ENCODE measurements at regions not wholly inside any gene's neighbourhood (a gene's known extent, or its start where the extent isn't known, plus 50 kb on each side); places are given as distances from the start of the nearest gene placed in this dataset.
"Not testable (repeated sequence)": the region's sequence is repeated elsewhere in the genome, so short reads cannot be mapped to it uniquely, and the experiment has no call there.

DNA sequence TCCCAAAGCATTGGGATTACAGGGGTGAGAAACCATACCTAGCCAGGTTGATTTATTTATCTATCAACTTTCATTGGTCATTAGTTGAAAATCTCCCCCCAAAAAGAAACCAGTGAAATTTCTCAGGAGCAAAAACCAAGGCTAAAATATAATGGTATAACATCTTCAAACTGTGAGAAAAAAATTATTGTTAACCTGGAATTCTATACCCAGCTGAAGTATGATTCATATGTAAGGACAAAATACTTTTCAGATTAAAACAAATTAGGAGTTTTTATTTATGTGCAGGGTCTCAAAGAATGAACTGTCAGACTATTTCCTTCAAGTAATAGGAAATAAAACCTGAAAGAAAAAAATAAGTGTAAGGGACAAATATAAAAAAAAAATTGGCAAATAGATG lies 1053.9 kb downstream of the UQCRFS1 start:
- no peak for DNase-seq (ENCODE audit: extremely low read depth in 1 of 2, low read depth in 1 of 2)

DNA sequence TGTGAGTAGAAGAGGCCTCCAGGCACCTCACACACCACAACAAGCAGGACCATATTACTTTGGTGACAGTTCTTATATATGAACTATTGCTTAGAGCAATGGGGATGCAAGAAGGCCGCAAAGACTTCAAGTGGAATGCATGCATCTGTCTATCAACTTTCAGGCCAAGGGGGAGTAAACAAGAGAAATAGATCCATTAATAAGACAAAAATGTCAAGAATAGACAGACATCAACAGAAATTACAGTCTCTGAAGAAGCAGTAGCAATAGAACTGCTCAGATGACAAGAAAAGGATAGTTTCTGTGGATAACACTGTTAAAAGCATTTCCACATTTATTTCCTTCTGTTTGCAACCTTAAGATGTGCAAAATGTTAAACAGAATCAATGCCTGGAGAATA lies 1057.7 kb downstream of the UQCRFS1 start:
- DNase-seq (ENCODE audit: extremely low read depth in 1 of 2, low read depth in 1 of 2) = no peak

DNA sequence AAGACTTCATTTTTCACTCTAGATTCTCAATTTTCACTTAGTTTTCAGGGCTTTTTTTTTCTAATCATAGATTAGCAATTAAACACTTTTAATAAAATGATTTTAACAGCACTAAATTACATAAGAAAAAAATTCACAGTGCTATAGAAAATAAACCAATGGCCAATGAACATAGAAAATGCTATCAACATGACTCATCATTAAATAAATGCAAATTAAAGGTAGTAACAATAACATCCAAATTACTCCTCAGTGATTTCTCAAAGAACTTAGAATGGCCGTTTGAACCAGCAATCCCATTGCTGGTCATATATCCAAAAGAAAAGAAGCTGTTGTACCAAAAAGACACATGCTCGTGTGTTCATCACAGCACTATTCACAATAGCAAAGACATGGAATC lies 1058.9 kb downstream of the UQCRFS1 start:
- no peak for DNase-seq (ENCODE audit: extremely low read depth in 1 of 2, low read depth in 1 of 2)

DNA sequence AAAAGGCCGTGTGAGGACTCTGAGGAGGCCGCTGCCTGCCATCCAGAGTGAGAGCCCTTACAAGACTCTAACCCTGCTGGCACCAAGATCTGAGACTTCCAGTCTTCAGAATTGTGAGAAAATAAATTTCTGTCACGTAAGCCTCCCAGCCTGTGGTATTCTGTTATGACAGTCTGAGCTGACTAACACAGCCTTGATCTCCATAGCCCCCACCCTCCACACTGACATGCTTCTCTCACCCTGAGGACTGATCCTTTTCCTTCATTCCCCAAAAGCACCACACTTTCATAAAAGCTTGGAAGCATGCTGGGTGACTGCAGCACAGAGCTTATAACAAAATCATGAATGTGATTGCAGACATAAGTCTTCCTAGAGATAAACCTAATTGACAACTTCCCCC lies 1059.8 kb downstream of the UQCRFS1 start:
- DNase-seq (ENCODE audit: extremely low read depth in 1 of 2, low read depth in 1 of 2) = no peak

DNA sequence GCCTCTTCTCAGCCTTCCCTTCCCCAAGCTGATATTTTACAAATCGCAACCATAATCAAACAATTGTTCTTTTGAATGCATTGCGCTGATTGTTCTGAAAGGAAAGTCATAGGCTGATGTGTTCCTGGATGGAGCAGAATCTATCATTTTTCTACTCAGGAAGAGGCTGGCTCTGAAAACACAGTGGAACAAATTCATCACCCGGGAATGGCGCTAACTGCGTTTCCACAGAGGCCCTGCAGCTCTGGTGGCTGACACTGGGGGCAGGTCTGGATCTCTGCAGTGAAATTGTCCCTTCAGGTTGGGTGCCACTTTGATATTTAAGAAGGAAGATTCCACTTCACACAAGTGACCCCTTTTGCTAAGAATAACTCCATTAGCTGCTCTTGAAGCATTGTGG lies 1060.8 kb downstream of the UQCRFS1 start:
- DNase-seq (ENCODE audit: extremely low read depth in 1 of 2, low read depth in 1 of 2) = no peak

DNA sequence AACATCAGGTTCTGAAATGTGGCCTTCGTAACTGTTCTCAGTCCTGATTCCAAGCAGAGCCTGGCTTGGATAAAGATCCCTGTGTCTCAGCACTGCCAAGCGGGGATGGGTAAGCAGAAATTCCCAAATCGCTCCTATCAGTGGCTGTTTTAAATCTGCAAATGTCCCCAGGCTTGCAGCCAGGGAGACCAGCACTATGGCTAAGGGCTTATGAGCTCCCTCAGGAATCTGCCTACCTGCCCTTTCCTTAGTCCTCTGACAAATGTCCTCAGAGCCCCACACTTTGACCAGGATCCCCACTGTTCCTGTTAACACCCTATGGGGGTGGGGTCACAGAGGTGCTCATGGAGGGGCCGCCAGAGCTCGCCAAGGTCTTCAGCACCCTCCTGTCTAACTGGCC lies 1062.8 kb downstream of the UQCRFS1 start:
- no peak for DNase-seq (ENCODE audit: extremely low read depth in 1 of 2, low read depth in 1 of 2)

DNA sequence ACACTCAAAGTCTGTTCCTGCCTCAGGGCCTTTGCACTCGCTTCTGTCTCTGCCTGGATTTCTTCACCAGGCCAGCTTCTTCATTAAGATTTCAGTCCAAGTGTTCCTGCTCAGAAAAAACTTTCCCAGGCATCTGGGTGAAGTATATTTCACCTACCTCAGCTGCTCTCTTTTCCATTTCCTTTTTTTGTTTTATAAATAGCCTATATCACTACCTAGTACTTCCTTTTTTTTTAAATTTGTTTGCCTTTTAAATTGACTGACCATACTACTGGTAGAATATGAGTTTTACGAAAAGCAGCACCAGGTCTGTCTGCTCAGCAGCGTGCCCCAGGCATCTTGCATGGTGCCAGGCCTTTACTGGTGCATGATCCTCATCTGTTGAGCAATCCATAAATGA lies 1064.4 kb downstream of the UQCRFS1 start:
- no peak for DNase-seq (ENCODE audit: extremely low read depth in 1 of 2, low read depth in 1 of 2)

DNA sequence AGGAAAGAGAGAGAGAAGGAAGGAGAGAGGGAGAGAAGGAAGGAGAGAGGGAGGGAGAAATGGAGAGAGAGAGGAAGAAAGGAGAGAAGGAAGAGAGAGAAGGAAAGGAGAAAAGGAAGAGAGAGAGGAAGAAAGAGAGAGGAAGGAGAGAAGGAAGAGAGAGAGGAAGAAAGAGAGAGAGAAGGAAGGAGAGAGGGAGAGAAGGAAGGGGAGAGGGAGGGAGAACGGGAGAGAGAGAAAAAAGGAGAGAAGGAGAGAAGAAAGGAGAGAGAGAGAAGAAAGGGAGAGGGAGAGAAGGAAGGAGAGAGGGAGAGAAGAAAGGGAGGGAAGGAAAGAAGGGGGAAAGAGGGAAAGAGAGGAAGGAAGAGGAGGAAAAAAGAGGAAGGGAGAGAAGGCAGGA lies 1070.7 kb downstream of the UQCRFS1 start:
- no peak for DNase-seq (ENCODE audit: extremely low read depth in 1 of 2, low read depth in 1 of 2)

DNA sequence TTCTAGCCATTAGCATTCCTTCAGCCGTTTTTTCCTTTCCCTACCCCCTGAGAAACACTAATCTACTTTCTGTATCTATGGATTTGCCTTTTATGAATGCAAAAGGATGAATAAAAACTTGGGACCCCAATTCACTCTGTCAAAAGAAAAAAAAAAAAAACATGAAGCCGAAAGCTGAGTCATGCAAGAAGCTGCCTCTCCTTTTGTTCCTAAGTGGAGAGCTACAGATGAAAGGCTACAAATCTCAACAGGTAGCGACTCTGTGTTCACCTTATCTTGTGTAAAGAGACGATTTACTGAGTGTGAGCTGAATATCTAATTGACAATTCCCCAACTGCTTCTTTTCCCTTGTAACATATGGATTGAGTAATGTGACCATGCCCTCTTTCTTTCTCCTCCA lies 1072.8 kb downstream of the UQCRFS1 start:
- no peak for DNase-seq (ENCODE audit: extremely low read depth in 1 of 2, low read depth in 1 of 2)

DNA sequence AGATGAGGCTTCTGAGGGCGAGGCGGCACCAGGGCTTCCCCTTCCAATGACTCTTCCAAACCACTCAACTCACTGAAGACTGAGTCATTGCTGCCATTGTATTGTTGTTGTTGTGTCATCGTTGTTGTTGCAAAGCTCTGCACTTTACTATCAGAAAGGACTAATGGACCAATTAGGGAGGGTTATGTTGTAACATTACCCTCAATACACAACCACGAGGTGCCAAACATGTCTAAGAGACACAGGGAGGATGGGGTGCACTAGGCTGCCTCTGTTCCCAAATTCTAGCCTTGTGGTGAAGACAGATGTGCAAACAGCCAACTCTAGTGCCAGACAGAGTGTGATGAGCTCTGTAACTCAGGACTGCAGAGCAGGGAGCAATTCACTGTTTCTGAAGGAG lies 1075.2 kb downstream of the UQCRFS1 start:
- DNase-seq (ENCODE audit: extremely low read depth in 1 of 2, low read depth in 1 of 2) = no peak

DNA sequence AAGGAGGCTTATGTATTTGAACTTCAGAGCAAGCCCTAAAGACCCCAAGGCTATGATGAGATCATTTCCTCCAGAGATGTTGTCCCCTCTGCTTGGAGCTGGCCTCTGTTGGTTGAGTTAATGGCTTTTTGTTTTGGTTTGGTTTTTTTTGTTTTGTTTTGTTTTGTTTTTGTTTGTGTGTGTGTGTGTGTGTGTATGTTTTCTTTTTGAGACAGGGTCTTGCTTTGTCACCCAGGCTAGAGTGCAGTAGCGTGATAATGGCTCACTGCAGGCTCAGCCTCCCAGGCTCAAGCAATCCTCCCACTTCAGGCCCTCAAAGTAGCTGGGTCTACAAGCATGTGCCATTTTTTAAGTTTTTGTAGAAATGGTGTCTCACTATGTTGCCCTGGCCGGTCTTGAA lies 1076.2 kb downstream of the UQCRFS1 start:
- no peak for DNase-seq (ENCODE audit: extremely low read depth in 1 of 2, low read depth in 1 of 2)

DNA sequence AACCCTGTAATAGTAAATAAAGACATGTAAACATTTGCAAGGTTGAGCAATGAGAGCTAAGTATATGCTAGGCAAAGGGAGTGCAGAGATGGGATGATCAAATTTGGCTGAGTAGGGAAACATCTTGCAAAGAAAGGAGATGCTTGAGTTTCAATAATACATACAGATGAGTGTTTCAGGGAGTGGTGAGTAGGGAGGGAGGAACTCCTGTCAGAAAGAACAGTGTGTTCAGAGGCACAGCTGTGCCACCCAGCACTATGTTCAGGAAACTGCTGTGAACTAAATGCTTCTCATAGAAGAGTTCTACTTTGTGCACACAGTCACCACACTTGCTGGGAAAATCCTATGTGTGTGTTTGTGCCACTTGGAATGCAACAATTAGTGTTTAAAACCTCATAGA lies 1077.1 kb downstream of the UQCRFS1 start:
- no peak for DNase-seq (ENCODE audit: extremely low read depth in 1 of 2, low read depth in 1 of 2)

DNA sequence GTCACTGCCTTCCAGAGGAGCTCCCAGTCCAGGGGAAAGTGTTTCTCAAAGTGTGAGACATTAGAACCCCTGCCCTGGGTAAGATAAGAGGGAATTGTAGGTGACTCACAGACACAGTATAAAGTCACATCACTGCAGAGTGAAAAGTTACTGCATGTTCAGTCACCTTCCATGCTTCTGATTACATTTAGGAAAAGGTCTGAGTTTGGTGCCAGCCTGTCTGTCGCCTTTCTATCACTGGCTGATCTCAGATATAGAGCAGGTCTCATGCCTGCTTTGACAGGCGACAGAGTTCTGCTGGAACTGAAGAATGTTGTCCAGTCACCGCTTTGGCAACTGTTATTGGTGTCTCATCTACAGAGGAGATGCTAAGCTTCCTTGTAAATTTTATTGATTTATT lies 1078.6 kb downstream of the UQCRFS1 start:
- DNase-seq (ENCODE audit: extremely low read depth in 1 of 2, low read depth in 1 of 2) = no peak

DNA sequence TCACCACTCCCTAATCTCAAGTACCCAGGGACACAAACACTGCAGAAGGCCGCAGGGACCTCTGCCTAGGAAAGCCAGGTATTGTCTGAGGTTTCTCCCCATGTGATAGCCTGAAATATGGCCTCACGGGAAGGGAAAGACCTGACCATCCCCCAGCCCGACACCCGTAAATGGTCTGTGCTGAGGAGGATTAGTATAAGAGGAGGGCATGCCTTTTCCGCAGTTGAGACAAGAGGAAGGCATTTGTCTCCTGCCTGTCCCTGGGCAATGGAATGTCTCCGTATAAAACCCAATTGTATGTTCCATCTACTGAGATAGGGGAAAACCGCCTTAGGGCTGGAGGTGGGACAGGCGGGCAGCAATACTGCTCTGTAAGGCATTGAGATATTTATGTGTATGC lies 1082.1 kb downstream of the UQCRFS1 start:
- not testable (repeated sequence) for DNase-seq (ENCODE audit: extremely low read depth in 1 of 2, low read depth in 1 of 2)

DNA sequence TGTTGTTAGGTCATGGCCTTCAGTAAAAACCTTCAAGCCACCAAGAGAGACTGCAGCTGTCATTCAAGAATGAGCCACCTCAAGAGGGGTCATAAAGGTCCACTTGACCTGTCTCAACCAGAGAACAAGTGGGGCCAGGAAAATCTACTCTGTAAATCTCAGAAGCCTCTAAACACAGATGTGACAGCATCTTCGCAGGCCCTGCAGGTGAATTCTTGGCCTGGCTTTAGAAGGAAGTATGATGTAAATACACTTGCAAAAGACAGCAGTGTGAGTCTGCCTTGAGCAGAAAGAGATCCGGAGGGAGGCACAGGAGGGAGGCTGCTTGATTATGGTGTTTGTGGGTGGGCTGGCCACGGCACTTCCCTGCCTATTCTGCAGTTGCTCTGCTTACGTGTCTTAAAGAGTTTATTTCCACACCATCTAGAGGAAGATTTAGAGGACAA lies 1082.9 kb downstream of the UQCRFS1 start:
- DNase-seq (ENCODE audit: extremely low read depth in 1 of 2, low read depth in 1 of 2) = no peak

DNA sequence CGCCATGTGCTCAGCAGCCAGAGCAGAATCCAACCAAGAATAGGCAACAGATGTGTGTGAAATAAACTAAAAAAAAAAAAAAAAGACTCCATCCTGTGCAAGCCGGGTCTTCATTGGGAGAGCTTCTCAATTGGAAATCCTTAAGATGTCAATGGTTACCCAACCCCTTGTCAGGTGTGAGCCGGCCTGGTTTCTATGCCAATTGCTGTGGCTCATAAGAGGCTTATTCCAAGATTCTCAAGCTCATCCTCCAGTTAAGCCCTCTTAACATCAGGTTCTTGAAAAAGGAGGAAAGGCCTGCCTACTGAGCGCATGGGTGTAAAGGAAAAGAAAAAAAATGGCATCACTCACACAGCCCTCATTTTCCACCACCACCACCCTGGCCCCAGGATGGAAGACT lies 1084.6 kb downstream of the UQCRFS1 start:
- DNase-seq (ENCODE audit: extremely low read depth in 1 of 2, low read depth in 1 of 2) = no peak

DNA sequence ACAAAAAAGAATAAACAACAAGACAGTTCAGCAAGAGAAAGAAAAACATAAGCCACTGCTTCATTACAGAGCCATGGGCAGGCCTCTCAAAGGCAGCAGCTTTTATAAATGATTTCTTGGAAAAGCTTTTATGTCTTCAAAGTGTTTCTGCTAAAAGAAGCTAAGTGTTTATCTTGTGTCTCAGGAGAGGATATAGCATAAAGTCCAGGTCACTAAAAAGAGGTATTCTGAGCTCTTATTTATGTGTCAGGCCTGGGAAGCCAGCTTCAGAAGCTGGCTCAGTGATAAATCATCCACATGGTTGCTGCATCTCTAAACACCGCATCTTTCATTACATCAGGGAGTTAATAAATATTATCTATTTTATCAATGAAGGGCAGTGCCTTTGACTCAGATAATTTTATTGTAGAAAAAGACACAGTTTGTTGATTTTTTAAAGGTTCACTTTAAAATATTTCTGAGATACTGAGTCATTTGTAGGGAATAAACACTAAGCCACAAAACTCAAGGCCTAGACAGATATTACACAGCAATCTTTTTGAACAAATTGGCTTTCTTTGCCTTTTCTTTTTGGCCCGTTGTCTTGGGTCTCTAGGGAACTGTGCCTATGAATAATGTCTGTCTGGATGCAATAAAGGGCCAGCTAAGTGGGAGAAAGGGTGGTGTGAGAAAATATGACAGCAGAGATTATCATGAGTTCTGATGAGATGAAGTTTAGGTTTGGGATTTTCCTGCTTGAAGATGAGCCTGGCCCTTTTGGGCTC lies 1086.6 kb downstream of the UQCRFS1 start:
- no peak for DNase-seq (ENCODE audit: extremely low read depth in 1 of 2, low read depth in 1 of 2)

DNA sequence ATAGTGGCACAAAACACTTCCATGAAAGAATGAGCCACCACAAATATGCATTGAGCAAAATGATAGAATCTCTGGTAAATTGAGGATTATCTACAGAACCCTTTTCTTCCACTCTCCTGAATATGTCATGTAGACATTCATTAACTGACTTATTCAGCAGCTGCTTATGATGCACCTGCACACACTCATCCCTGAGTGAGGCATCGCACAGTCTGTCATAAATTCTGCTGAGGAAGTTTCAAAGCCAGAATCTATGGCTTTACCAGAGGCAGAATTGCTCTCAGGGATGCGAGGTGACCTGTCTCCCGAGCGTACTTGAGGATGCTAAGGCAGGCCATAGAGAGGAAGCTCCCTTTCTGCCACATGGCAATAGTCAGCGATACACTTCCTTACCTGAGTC lies 1090.2 kb downstream of the UQCRFS1 start:
- no peak for DNase-seq (ENCODE audit: extremely low read depth in 1 of 2, low read depth in 1 of 2)

DNA sequence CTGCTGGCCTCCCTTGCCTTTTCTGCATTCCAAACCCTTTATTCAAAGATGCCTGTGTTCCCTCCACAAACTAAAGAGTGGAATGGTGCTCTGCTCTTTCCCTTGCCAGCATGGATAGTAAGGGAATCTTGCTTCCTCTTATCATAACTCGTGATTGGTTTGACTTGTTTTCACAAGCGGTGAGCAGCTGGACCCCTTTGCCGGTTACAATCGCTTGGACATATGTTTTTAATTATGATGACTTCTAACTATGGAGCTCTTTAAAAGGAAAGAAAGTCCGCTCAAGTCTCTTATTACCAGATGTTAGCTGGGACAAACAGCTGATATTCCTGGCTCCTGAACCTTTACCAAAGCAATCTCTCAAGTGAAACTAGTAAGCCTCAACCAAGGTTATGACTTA lies 1094.7 kb downstream of the UQCRFS1 start:
- DNase-seq (ENCODE audit: extremely low read depth in 1 of 2, low read depth in 1 of 2) = no peak

DNA sequence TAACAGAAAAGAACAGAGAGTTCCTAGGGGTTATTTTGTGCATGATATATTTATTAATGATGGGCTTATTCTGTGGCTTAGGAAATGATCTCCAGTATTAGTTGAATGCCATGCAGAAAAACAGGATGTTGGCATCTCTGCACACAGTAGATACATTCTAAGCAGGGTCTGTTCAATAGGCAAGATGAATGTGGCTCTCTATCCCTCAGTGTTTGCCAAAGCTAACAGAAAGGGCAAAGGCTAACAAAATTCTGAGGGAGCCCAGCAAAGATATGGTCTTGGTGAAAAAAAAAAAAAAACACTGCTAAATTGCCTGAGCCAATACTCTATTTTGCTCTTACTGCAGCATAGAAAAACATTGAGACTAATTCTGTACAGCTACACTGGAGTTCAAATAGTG lies 1095.8 kb downstream of the UQCRFS1 start:
- DNase-seq (ENCODE audit: extremely low read depth in 1 of 2, low read depth in 1 of 2) = no peak

DNA sequence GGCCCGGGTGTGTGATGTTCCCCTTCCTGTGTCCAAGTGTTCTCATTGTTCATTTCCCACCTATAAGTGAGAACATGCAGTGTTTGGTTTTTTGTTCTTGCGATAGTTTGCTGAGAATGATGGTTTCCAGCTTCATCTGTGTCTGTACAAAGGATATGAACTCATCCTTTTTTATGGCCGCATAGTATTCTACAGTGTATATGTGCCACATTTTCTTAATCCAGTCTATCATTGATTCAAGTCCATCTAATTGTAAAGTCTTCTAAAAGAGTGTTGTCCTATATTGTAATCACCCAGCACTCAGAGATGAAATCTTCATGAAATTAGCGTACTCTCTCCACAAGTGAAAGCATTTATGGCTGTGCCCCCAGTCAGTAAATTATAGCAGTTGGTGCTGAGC lies 1096.6 kb downstream of the UQCRFS1 start:
- not testable (repeated sequence) for DNase-seq (ENCODE audit: extremely low read depth in 1 of 2, low read depth in 1 of 2)

DNA sequence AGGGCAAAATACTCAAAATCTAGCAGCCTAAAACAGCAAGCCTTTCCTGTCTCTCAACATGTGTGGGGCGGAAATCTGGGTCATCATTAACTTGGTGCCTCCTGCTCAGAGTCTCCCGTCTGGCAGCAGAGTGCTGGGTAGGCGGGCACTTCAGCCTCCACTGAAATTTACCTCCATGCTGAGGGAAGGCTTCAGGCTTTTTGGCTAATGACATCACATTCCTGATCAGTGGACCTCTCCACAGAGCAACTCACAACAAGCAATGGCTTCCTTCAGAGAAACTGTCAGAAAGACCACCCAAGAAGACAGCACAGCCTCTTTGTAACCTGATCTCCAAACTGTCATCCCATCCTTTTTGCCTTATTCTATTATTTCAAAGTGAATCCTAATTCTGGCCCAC lies 1109.0 kb downstream of the UQCRFS1 start:
- DNase-seq (ENCODE audit: extremely low read depth in 1 of 2, low read depth in 1 of 2) = no peak

DNA sequence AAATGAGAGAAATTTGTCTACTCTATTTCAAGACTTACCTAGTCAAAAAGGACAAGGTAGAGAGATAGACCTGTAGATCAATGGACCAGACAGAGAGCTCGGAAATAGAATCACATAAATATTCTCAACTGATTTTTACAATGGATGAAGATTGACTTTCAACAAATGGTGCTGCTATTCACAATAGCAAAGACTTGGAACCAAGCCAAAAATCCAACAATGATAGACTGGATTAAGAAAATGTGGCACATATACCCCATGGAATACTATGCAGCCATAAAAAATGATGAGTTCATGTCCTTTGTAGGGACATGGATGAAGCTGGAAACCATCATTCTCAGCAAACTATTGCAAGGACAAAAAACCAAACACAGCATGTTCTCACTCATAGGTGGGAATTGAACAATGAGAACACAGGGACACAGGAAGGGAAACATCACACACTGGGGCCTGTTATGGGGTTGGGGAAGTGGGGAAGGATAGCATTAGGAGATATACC lies 1128.2 kb downstream of the UQCRFS1 start:
- not testable (repeated sequence) for DNase-seq (ENCODE audit: extremely low read depth in 1 of 2, low read depth in 1 of 2)

Data from activated CD8-positive, alpha-beta memory T cell treated with anti-CD3 and anti-CD28 coated beads for 1 hour (primary cell).